AG10803 (cell line): ENCODE measurements at regions not wholly inside any gene's neighbourhood (a gene's known extent, or its start where the extent isn't known, plus 50 kb on each side); places are given as distances from the start of the nearest gene placed in this dataset.

ENCODE experiments used
- DNase-seq: peaks from one replicate; pipeline ENCODE4 v3.0.0; 2010; ENCODE audit warnings: low read depth
- H3K4me3 ChIP-seq: 2 replicates; pipeline ENCODE4 v1.5.1; 2011; ENCODE audit warnings: mild to moderate bottlenecking, low read length, control low read depth
- CTCF ChIP-seq: conservative IDR thresholded peaks from 2 replicates; pipeline ENCODE4 v1.5.1; 2011; ENCODE audit warnings: mild to moderate bottlenecking, low read length, control low read depth, inconsistent platforms

GRCh38 chr5:93346301-93346700, 234.7 kb downstream of the NR2F1-AS1 start:
- H3K4me3 ChIP-seq = no peak overlapping the region
- no peak for TF ChIP-seq CTCF
- DNase-seq = peak; percentile 8

GRCh38 chr5:93343570-93343969, 237.4 kb downstream of the NR2F1-AS1 start:
- H3K4me3 ChIP-seq = no peak overlapping the region
- DNase-seq = no peak
- TF ChIP-seq CTCF = no peak

- no peak for TF ChIP-seq CTCF
- no peak for DNase-seq
- H3K4me3 ChIP-seq = no peak overlapping the region
Observed at GRCh38 chr5:93342563-93343061, 238.4 kb downstream of the NR2F1-AS1 start.

- DNase-seq = peak; percentile 24
- TF ChIP-seq CTCF = no peak
- H3K4me3 ChIP-seq = no peak overlapping the region
Observed at GRCh38 chr5:93340881-93341280, 240.1 kb downstream of the NR2F1-AS1 start.

- H3K4me3 ChIP-seq = no peak overlapping the region
- TF ChIP-seq CTCF = no peak
- DNase-seq = no peak
Observed at GRCh38 chr5:93337138-93337537, 243.9 kb downstream of the NR2F1-AS1 start.

GRCh38 chr5:93336330-93337110, 244.5 kb downstream of the NR2F1-AS1 start:
- no peak for DNase-seq
- H3K4me3 ChIP-seq = no peak overlapping the region
- TF ChIP-seq CTCF = no peak

GRCh38 chr5:93331863-93332262, 249.2 kb downstream of the NR2F1-AS1 start:
- no peak for DNase-seq
- H3K4me3 ChIP-seq = no peak overlapping the region
- no peak for TF ChIP-seq CTCF
